GM12878 (cell line): ENCODE measurements at regions not wholly inside any gene's neighbourhood (a gene's known extent, or its start where the extent isn't known, plus 50 kb on each side); places are given as distances from the start of the nearest gene placed in this dataset.
"Not testable (repeated sequence)": the region's sequence is repeated elsewhere in the genome, so short reads cannot be mapped to it uniquely, and the experiment has no call there.

Experiments used
- ATAC-seq: fragments of 200-7000 bp; cut with Tn5 transposase; 3 replicates; pipeline ENCODE4 v1.9.1; 2020; ENCODE audit warnings: mild to moderate bottlenecking, moderate library complexity
- BruUV-seq: library from RNA; stranded (reverse); fragments of 400-500 nt; replicated peaks from 2 replicates; lab custom pipeline; 2021; lab: Mats Ljungman, UMichigan
- CTCF ChIA-PET: fragments of 300-600 bp; sonication (Branson Sonifier 250); formaldehyde crosslinking; extraction: SDS; loops from one replicate; lab custom pipeline; 2021; ENCODE audit warnings: inconsistent platforms; lab: Yijun Ruan, JAX
- POLR2A ChIA-PET: fragments of 350-600 bp; formaldehyde crosslinking; extraction: SDS; loops from one replicate; lab custom pipeline; 2021; ENCODE audit warnings: inconsistent platforms; lab: Charles Lee
- RAD21 ChIA-PET: fragments of 300-600 bp; sonication (Branson Sonifier 250); formaldehyde crosslinking; loops from one replicate; lab custom pipeline; 2023; ENCODE audit warnings: antibody characterized with exemption; ENCODE audit not compliant: unreplicated experiment; lab: Charles Lee
- SMC1A ChIA-PET: fragments of 300-600 bp; sonication (Branson Sonifier 250); formaldehyde crosslinking; loops from one replicate; lab custom pipeline; 2023; ENCODE audit not compliant: unreplicated experiment, uncharacterized antibody; lab: Charles Lee
- DNase-seq: peaks from one replicate; pipeline ENCODE4 v3.0.0-alpha.2; 2011; ENCODE audit warnings: low read depth, low spot score
- FAIRE-seq: peaks from 3 replicates; lab custom pipeline; 2011; peaks lifted over from hg19 to GRCh38; lab: Jason Lieb, UNC
- H2AFZ ChIP-seq: 2 replicates; pipeline ENCODE4 v1.6.0; 2011; ENCODE audit warnings: low read depth, low read length, control low read depth; ENCODE audit not compliant: control insufficient read depth
- H3K27ac ChIP-seq: 2 replicates; pipeline ENCODE4 v1.5.1; 2011; ENCODE audit warnings: control low read depth; ENCODE audit not compliant: control insufficient read depth, insufficient read depth
- H3K27me3 ChIP-seq, 2 experiments: replicated peaks in 1 of 2; 2 replicates each; pipeline versions ENCODE4 v1.6.0 to v1.6.1; 2011; ENCODE audit warnings: low read length in 1 of 2; ENCODE audit not compliant: control insufficient read depth in 2 of 2, insufficient read depth in 2 of 2
- H3K36me3 ChIP-seq, 2 experiments: 2 replicates each; pipeline ENCODE4 v1.5.1; 2011; ENCODE audit warnings: low read length in 1 of 2; ENCODE audit not compliant: control insufficient read depth in 2 of 2, insufficient read depth in 2 of 2
- H3K4me1 ChIP-seq: 2 replicates; pipeline ENCODE4 v1.6.1; 2011; ENCODE audit warnings: mild to moderate bottlenecking, low read length, moderate library complexity, mixed read lengths; ENCODE audit not compliant: control insufficient read depth, insufficient read depth
- H3K4me2 ChIP-seq: 2 replicates; pipeline ENCODE4 v1.6.0; 2011; ENCODE audit warnings: control low read depth; ENCODE audit not compliant: control insufficient read depth, insufficient read depth
- H3K4me3 ChIP-seq: fragments of 200-600 bp; sonication (generic); 2 replicates; pipeline ENCODE4 v1.5.1; 2016
- H3K79me2 ChIP-seq: 2 replicates; pipeline ENCODE4 v1.6.0; 2011; ENCODE audit warnings: low read length; ENCODE audit not compliant: control insufficient read depth, insufficient read depth
- H3K9ac ChIP-seq: 2 replicates; pipeline ENCODE4 v1.8.0; 2011; ENCODE audit warnings: low read length, control low read depth, mixed read lengths; ENCODE audit not compliant: control insufficient read depth, insufficient read depth
- H3K9me3 ChIP-seq: replicated peaks from 3 replicates; pipeline ENCODE4 v1.5.1; 2011; ENCODE audit warnings: mild to moderate bottlenecking, low read length; ENCODE audit not compliant: control insufficient read depth, insufficient read depth
- H4K20me1 ChIP-seq: 2 replicates; pipeline ENCODE4 v1.6.0; 2011; ENCODE audit not compliant: control insufficient read depth, insufficient read depth
- WGBS: methylation state at CpG from one replicate; pipeline ENCODE4 v1.1.6; 2016; ENCODE audit warnings: low lambda C conversion rate; ENCODE audit not compliant: insufficient replicate concordance, insufficient coverage; ENCODE audit errors: missing lambda C conversion rate; 5-methylcytosine and 5-hydroxymethylcytosine counted together
- in situ Hi-C: fragments of 300-500 bp; cut with MboI; formaldehyde crosslinking; loops from 9 replicates; pipeline ENCODE4 v1.14.3; 2018; ENCODE audit warnings: mixed read lengths
- intact Hi-C: fragments of 100-400 bp; cut with micrococcal nuclease; formaldehyde crosslinking; loops from one replicate; pipeline ENCODE4 v1.14.2; 2022; ENCODE audit not compliant: unreplicated experiment

DNA sequence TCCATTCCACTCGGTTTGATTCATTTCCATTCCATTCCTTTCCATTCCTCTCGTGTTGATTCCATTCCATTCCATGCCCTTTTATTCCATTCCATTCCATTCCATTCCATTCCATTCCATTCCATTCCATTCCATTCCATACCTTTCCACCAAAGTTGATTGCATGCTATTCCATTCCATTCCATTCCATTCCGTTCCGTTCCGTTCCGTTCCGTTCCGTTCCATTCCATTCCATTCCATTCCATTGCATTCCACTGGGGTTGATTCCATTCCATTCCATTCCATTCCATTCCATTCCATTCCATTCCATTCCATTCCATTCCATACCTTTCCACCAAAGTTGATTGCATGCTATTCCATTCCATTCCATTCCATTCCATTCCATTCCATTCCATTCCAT is 154.3 kb downstream of the CWH43 start:
- H3K4me2 ChIP-seq, ATAC-seq, H3K36me3 ChIP-seq, FAIRE-seq, BruUV-seq, H4K20me1 ChIP-seq, H2AFZ ChIP-seq, H3K27me3 ChIP-seq, H3K9me3 ChIP-seq, H3K27ac ChIP-seq, POLR2A ChIA-PET, RAD21 ChIA-PET, in situ Hi-C loops, CTCF ChIA-PET, H3K9ac ChIP-seq, DNase-seq, intact Hi-C loops, H3K4me3 ChIP-seq, H3K4me1 ChIP-seq, SMC1A ChIA-PET, H3K79me2 ChIP-seq: not testable (repeated sequence)
- 5% methylated on average over 7 of the region's 8 CpGs for WGBS

DNA sequence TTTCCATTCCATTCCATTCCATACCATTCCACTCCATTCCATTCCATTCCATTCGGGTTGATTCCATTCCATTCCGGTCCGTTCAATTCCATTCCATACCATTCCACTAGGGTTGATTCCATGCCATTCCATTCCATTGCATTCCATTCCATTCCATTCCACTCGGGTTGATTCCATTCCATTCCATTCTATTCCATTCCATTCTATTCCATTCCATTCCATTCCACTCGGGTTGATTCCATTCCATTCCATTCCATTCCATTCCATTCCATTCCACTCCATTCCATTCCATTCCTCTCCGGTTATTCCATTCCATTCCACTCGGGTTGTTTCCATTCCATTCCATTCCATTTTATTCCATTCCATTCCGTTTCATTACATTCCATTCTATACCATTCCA is 155.9 kb downstream of the CWH43 start:
- SMC1A ChIA-PET, H3K79me2 ChIP-seq, H3K27me3 ChIP-seq, intact Hi-C loops, H3K4me3 ChIP-seq, H3K9ac ChIP-seq, POLR2A ChIA-PET, H3K9me3 ChIP-seq, H4K20me1 ChIP-seq, RAD21 ChIA-PET, H3K27ac ChIP-seq, H3K4me1 ChIP-seq, H3K36me3 ChIP-seq, CTCF ChIA-PET, H2AFZ ChIP-seq, FAIRE-seq, ATAC-seq, BruUV-seq, in situ Hi-C loops, DNase-seq, H3K4me2 ChIP-seq: not testable (repeated sequence)
- 29% methylated on average over 2 of the region's 8 CpGs for WGBS

DNA sequence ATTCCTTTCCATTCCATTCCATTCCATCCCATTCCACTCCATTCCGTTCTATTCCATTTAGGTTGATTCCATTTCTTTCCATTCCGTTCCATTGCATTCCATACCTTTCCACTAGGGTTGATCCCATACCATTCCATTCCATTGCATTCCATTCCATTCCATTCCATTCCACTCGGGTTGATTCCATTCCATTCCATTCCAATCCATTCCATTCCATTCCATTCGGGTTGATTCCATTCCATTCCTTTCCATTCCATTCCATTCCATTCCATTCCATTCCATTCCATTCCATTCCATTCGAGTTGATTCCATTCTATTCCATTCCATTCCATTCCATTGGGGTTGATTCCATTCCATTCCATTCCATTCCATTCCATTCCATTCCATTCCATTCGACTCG is 161.1 kb downstream of the CWH43 start:
- H3K4me3 ChIP-seq, H3K4me2 ChIP-seq, intact Hi-C loops, DNase-seq, H3K36me3 ChIP-seq, BruUV-seq, H4K20me1 ChIP-seq, H3K9me3 ChIP-seq, POLR2A ChIA-PET, in situ Hi-C loops, RAD21 ChIA-PET, SMC1A ChIA-PET, H3K4me1 ChIP-seq, CTCF ChIA-PET, H3K9ac ChIP-seq, H3K27me3 ChIP-seq, FAIRE-seq, H3K27ac ChIP-seq, H2AFZ ChIP-seq, H3K79me2 ChIP-seq: not testable (repeated sequence)
- 26% methylated on average over 7 of the region's 7 CpGs for WGBS
- peak; percentile 50; the same call in 2 of the 3 replicates for ATAC-seq

GRCh38 chr4:49147596-49147995 is 161.5 kb downstream of the CWH43 start:
- H3K79me2 ChIP-seq, intact Hi-C loops, ATAC-seq, in situ Hi-C loops, H3K9me3 ChIP-seq, H3K4me1 ChIP-seq, H3K9ac ChIP-seq, H2AFZ ChIP-seq, FAIRE-seq, H3K36me3 ChIP-seq, RAD21 ChIA-PET, POLR2A ChIA-PET, BruUV-seq, H4K20me1 ChIP-seq, DNase-seq, H3K27me3 ChIP-seq, H3K4me2 ChIP-seq, CTCF ChIA-PET, H3K4me3 ChIP-seq, SMC1A ChIA-PET, H3K27ac ChIP-seq: not testable (repeated sequence)
- 23% methylated on average over 6 of the region's 6 CpGs for WGBS
